Iris pigment epithelial cell (primary cell): ENCODE measurements at regions not wholly inside any gene's neighbourhood (a gene's known extent, or its start where the extent isn't known, plus 50 kb on each side); places are given as distances from the start of the nearest gene placed in this dataset.

Source experiments
- DNase-seq: peaks from one replicate; pipeline ENCODE4 v3.0.0-alpha.2; 2011; ENCODE audit warnings: low read depth

DNA sequence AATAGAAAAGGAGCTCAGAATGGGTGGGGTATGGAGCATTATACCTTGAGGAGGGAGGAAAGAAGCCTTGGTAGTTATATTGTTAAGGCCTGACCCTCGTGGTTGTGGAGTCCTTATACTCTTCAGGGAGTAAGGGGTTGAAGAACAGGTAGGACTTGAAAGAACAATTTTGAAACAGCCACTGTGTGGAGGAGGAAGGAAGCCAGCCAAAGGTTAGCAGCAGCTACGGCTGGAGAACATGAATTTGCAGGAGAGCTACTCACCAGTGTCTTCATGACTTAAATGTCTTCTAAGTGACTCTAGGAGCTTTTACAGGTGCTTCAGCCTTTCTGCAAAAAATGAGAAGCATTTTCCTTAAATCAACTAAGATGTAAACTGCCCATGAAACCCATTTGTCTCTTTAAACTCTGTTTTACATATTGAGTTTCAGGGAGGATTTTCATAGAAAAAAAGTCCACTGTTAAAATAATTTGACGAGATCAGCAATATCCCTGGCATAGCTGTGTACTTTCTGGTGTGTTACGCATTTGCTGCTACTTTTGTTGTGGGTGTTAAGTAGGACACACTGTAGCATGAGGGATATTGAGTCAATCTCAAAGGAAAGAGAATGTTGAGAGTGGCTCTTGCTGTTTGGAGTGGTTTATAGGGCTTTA lies 110.6 kb upstream of the ELL2 start:
- no peak for DNase-seq

GRCh38 chr5:96070622-96071225 lies 109.1 kb upstream of the ELL2 start:
- peak; percentile 53 for DNase-seq

GRCh38 chr5:96067894-96068614 lies 106.4 kb upstream of the ELL2 start:
- DNase-seq, result peak; percentile 96

GRCh38 chr5:96067251-96067650 lies 105.6 kb upstream of the ELL2 start:
- DNase-seq, result no peak

DNA sequence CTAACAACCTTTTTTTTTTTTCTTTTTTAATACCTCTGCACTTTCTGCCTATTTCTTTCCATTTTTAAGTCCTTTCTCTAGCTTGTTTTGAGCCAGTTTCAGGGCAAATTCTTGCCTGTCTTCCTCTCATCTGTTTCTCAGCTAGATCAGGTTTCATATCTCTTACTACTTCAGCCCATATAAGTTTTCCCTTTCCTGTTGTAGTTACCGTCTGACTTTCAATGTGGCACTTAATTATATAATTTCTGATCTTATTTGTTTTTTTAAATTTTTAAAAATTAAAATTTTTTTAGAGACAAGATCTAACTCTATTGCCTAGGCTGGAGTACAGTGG lies 104.7 kb upstream of the ELL2 start:
- peak; percentile 67 for DNase-seq

DNA sequence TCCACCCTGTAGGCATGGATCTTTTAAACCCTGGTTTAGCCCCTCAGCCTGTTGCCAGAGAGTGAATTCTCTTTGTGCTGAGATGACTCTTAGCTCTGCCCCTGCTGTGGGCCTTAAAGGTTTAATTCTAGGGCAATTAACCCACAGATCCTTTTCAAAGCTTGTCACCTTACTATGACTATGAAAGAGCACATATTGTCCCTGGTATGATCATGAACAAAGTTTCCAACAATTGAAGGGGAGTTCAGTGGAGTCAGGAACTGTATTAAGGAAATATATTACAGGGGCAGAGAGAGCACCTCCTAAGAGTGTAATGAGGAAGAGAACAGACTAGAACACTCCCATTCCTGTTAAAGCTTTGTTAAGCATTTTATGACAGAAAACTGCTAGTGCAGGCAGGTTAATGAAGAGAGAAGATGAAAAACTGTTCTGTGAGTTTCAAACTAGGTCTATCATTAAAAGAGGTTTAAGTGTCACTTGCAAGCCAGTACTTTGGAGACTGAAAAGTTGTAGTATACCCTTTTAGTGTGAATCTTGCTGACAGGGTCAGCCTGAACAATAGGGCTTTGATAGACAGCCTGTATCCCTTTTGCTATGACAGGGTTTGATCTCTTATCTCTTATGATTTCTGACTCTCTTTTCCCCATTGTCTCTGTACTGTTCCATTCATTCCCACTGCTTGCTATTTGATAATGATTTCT lies 104.2 kb upstream of the ELL2 start:
- DNase-seq, result no peak

GRCh38 chr5:96064877-96065276 lies 103.2 kb upstream of the ELL2 start:
- no peak for DNase-seq

DNA sequence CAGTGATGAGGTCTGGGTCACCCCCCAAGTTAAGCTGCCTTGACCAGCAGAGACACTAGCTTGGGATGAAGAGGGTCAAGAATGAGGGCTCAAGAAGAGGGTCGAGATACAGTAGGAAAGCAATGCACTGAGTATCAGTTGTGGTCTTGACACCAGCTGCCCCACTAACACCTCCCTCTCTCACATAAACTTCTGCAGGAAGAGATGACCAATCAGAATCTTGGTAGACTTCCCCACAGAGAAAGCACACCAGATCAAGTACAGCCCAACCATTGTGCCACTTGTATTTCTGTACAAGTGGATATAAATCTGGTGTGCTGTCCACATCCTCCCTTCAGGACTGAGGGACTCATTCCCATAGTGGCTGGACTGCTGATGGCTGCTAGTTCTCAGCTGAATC lies 101.2 kb upstream of the ELL2 start:
- no peak for DNase-seq

DNA sequence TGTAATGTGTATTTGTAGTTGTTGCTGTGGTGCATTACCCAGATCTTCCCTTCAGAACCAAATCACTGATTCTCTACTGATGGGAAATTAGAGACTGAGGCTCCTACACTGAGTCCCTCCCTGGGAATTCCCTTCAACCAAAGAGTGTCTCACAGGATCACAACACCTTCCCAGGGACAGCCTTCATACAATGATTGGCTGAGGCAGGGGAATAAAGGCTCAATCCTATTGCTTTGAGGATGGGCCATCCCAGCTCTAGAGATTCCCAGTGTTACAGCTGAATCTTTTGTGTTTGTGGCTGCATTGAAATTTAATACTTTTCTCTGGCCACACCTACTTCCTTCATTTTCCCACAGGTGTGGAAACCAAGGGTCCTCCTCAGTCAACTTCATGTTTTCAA lies 96.4 kb upstream of the ELL2 start:
- no peak for DNase-seq

DNA sequence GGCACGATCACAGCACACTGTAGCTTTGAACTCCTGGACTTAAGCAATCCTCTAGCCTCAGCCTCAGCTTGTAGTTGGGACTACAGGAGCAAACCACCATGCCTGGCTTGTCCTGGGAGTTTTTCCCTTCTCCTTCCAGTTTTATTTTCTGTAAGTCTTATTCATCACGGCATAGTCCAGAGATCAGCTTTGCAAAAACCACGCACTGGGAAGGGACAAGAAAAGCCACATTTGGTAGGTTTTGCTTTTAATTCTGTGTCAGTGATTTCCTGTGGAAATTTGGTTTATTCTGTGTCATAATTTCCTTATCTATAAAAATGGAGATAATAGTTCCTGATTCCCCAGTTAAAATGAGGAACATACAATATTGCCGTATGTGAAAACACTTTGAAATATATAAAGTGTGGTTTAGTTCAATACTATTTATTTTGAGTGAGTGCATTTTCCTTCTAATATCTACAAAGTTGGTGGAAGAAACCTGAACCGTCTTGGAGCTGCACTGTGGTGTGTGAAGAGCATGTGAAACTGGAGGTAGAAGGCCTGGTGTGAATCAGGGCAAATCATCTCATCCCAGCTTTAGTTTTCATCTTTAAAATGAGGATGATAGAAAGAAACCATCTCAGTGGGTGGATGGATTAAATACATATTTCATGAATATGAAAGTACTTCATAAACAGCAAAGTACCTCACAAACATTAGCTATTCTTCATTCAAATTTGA lies 92.8 kb upstream of the ELL2 start:
- no peak for DNase-seq

- DNase-seq, result no peak
Measured at GRCh38 chr5:96053063-96053735, 91.5 kb upstream of the ELL2 start.

DNA sequence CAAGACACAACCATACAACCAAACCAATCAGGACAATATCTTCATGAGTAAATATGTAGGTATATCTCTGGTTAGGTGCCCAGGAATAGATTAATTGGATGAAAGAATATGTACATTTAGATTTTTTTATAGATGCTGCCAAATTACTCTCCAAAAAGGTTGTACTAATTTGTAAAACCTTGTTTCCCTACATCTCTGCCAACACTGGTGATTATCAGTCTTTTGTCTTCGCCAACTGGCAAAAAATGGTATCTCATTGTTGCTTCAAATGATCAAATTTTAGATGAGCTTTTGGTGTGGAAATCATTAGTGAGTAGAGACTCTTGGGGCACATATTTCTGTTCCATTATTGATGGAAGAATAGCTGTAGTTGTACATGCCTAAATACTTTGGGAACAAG lies 90.7 kb upstream of the ELL2 start:
- no peak for DNase-seq

- no peak for DNase-seq
Measured at GRCh38 chr5:96051401-96051830, 89.8 kb upstream of the ELL2 start.

GRCh38 chr5:96050273-96050880 lies 88.7 kb upstream of the ELL2 start:
- DNase-seq, result no peak

- DNase-seq, result peak; percentile 75
Measured at GRCh38 chr5:96049398-96050272, 88.0 kb upstream of the ELL2 start.

DNA sequence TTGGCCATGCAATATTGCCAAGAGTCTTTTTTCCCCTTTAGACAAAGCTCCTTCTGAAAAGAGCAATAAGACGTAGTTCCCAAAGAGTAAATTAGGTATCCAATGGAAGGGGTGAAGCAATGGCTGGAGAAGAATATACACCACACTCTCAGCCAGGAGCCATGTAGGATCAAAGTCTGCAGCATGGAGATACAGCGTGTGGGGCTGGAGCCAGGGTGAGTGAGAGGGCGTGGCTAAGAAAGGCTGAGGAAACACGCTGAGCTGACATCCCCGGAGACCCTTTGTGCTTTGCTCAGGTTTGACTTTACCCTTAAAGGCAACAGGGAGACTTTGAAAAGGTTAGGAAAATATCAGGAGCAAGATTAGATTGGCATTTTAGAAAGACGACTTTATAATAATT lies 87.1 kb upstream of the ELL2 start:
- DNase-seq, result no peak

DNA sequence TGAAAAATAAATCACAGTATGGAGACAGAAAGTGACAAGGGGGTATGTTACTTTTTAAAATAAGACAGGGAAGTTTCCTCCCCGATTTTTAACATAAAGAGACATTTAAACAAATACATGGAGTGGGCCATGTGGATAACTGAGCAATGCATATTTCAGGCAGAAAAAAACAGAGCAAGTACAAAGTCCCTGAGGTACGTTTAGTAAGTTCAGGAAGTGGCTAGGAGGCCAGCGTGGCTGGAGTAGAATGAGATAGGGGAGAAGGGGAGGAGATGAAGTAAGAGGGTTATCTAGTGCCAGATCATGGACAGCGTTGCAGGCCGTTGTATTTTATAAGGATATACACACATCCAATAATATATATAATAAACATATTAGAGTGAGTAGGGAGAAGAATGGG lies 84.2 kb upstream of the ELL2 start:
- DNase-seq, result no peak

DNA sequence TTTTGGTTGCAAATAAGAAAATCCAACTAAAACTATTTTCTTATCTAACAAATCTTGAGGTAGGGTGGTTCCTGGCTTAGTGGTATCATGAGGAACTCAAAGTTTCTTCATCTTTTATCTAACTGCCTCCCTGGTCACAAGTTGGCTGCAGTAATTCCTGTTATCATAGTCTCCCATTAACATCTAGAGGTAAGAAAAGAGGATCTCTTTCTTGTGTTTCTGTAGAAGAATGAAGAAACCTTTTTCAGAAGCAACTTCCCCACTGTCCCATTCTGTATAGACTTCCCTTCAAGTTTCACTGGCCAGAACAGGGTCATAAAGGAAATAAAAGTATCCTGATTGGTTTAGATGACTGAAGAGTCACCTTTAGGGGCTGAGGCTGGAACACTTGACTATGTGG lies 81.8 kb upstream of the ELL2 start:
- DNase-seq, result no peak

DNA sequence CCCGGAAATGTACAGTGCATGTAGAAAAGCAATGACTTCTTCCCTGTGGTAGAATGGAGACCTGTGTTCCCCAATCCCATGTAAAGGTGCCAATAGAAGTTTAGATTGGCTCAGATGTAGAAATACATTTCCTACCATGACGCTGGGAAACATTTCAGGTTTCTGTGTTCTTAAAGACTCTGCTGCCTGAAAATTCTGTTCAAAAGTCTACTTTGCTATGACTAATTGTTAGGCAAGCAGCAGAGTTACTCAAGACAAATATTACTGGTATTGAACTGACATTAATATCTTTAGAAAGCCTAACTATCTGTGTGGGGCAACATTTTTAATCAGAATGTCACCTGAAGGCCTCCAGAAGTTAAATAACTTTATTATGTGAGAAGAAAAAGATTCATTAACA lies 75.5 kb upstream of the ELL2 start:
- DNase-seq, result peak; percentile 78

GRCh38 chr5:96036301-96036700 lies 74.7 kb upstream of the ELL2 start:
- no peak for DNase-seq
